CD4-positive, alpha-beta T cell (primary cell): ENCODE measurements at regions not wholly inside any gene's neighbourhood (a gene's known extent, or its start where the extent isn't known, plus 50 kb on each side); places are given as distances from the start of the nearest gene placed in this dataset.

Source experiments
- ATAC-seq: fragments of 200-7000 bp; cut with Tn5 transposase; one replicate; pipeline ENCODE4 v1.10.0; 2022; ENCODE audit warnings: mild to moderate bottlenecking; ENCODE audit not compliant: poor library complexity
- CTCF ChIA-PET: fragments of 350-600 bp; sonication (Branson Sonifier 250); formaldehyde crosslinking; loops from one replicate; lab custom pipeline; 2021; ENCODE audit warnings: antibody characterized with exemption, inconsistent platforms; lab: Charles Lee
- POLR2A ChIA-PET: fragments of 350-600 bp; sonication (Branson Sonifier 250); formaldehyde crosslinking; loops from one replicate; lab custom pipeline; 2021; ENCODE audit warnings: antibody characterized with exemption, inconsistent platforms; lab: Charles Lee
- DNase-seq, 14 experiments: peaks; one replicate each; pipeline ENCODE4 v3.0.0-alpha.2; 2013 to 2020; ENCODE audit warnings: mixed read lengths in 2 of 14
- H3K27ac ChIP-seq, 2 donors: one replicate each; pipeline versions ENCODE4 v1.5.1 to v1.7.0; 2013; ENCODE audit warnings: low read length in 2 of 2, low read depth in 1 of 2, mild to moderate bottlenecking in 1 of 2
- H3K27me3 ChIP-seq, 2 experiments: 1 replicate in 1 of 2; 2 replicates in 1 of 2; pipeline versions ENCODE4 v1.6.1 to v1.7.0; 2013; ENCODE audit warnings: low read length in 2 of 2, control low read depth in 1 of 2, mild to moderate bottlenecking in 1 of 2, moderate library complexity in 1 of 2; ENCODE audit not compliant: insufficient read depth in 2 of 2, control insufficient read depth in 1 of 2
- H3K36me3 ChIP-seq: one replicate; pipeline ENCODE4 v1.6.1; 2013; ENCODE audit warnings: low read length, control low read depth; ENCODE audit not compliant: insufficient read depth
- H3K4me1 ChIP-seq: one replicate; pipeline ENCODE4 v1.6.1; 2013; ENCODE audit warnings: low read length, control low read depth; ENCODE audit not compliant: insufficient read depth
- H3K4me3 ChIP-seq: one replicate; pipeline ENCODE4 v1.5.1; 2013; ENCODE audit warnings: mild to moderate bottlenecking, low read length, moderate library complexity
- H3K9me3 ChIP-seq, 2 experiments: 1 replicate in 1 of 2; 2 replicates in 1 of 2; pipeline versions ENCODE4 v1.6.1 to v1.7.0; 2013; ENCODE audit warnings: low read length in 2 of 2, mild to moderate bottlenecking in 2 of 2, control low read depth in 1 of 2, moderate library complexity in 1 of 2; ENCODE audit not compliant: control insufficient read depth in 1 of 2, insufficient read depth in 1 of 2
- H3K27ac Mint-ChIP-seq: one replicate; pipeline ENCODE4 v1.8.0; 2020; ENCODE audit warnings: mixed read lengths
- H3K27me3 Mint-ChIP-seq: one replicate; pipeline ENCODE4 v1.8.0; 2021; ENCODE audit warnings: mixed read lengths
- H3K36me3 Mint-ChIP-seq: one replicate; pipeline ENCODE4 v1.8.0; 2021; ENCODE audit warnings: low read depth, mixed read lengths
- H3K4me1 Mint-ChIP-seq: one replicate; pipeline ENCODE4 v1.8.0; 2021; ENCODE audit warnings: low read depth, mixed read lengths
- H3K4me3 Mint-ChIP-seq: one replicate; pipeline ENCODE4 v1.8.0; 2020; ENCODE audit warnings: mild to moderate bottlenecking, mixed read lengths
- H3K9me3 Mint-ChIP-seq: one replicate; pipeline ENCODE4 v1.8.0; 2020; ENCODE audit warnings: mixed read lengths
- intact Hi-C, 2 experiments: fragments of 100-400 bp; cut with DNase I in 1 of 2; cut with micrococcal nuclease in 1 of 2; formaldehyde crosslinking; loops; one replicate each; pipeline versions ENCODE4 v1.15.1 to v1.9.0; 2023 to 2025; cut with DNase I, micrococcal nuclease
- TF ChIP-seq, protein P1 (sequence below): fragments of 200-600 bp; IDR thresholded peaks from one replicate; pipeline ENCODE4 v1.8.0; 2022; ENCODE audit warnings: antibody characterized with exemption, mild to moderate bottlenecking

DNA sequence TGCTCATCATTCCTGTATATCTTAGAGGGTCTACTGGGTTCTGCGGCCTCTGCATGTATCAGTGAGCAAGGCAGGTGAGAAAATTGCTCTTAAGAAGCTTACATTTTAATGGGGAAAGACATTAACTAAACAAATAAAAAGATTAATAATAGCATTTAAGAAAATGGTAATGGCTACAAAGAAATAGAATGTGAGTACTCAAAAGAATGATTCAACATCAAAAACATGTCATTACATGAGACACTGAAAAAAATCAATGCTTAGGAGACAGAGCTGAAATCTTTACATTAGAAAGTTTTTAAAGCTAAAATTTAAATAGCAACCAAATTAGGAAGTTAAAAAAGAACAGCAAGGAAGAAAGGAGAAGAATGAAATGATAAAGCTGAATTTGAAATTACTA, 146.9 kb upstream of the PHACTR1 start:
- no peak overlapping the region for H3K4me3 Mint-ChIP-seq
- Histone ChIP-seq H3K27me3 (no peaks in the 10 kb centered on the region), H3K27ac (no peak overlapping the region), H3K9me3 (no peaks in the 10 kb centered on the region), H3K36me3 (no peaks in the 10 kb centered on the region), H3K4me3 (no peak overlapping the region), H3K4me1 (no peaks in the 10 kb centered on the region)
- H3K36me3 Mint-ChIP-seq: no peaks in the 10 kb centered on the region
- H3K27me3 Mint-ChIP-seq: no peaks in the 10 kb centered on the region
- ChIA-PET POLR2A (no interaction called here), CTCF (interaction anchor here (0.7 kb wide), 1 partner anchor 1083 kb away, joined by 3 read pairs; no protein-coding TSS in a partner anchor)
- DNase-seq: no peak
- no peaks in the 10 kb centered on the region for H3K4me1 Mint-ChIP-seq
- intact Hi-C loops: no loop called here
- no peak for ATAC-seq
- TF ChIP-seq, protein P1, sequence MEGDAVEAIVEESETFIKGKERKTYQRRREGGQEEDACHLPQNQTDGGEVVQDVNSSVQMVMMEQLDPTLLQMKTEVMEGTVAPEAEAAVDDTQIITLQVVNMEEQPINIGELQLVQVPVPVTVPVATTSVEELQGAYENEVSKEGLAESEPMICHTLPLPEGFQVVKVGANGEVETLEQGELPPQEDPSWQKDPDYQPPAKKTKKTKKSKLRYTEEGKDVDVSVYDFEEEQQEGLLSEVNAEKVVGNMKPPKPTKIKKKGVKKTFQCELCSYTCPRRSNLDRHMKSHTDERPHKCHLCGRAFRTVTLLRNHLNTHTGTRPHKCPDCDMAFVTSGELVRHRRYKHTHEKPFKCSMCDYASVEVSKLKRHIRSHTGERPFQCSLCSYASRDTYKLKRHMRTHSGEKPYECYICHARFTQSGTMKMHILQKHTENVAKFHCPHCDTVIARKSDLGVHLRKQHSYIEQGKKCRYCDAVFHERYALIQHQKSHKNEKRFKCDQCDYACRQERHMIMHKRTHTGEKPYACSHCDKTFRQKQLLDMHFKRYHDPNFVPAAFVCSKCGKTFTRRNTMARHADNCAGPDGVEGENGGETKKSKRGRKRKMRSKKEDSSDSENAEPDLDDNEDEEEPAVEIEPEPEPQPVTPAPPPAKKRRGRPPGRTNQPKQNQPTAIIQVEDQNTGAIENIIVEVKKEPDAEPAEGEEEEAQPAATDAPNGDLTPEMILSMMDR: no peak
- H3K27ac Mint-ChIP-seq: no peak overlapping the region
- peaks cover 2% of the 10 kb centered on the region for H3K9me3 Mint-ChIP-seq

DNA sequence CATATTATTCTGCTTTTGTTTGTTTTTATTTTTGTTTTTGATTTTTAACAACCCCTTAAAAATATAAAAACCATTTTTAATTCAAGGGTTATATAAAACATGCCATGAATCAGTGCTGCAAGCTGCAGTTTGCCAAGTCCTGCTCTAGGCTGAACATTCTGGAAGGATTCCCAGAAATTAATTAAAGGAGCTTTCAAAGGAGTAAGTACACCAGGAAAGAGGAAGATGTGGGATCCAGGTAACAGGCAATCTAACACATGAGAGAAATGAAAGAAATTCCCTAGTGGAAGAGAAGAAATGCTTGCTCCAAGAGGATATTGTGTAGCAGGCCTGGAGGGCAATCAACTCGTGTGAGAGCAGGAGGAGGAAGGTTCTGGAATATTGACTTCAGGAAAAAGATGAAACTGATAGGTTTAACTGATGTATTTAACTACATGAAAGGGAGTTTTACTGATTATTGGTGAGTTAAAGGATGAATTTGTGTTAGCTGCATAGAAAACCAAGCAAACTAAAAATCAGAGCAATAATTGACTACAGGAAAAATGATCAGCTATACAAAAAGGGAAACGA, 146.0 kb upstream of the PHACTR1 start:
- ATAC-seq: no peak
- ChIA-PET POLR2A (no interaction called here), CTCF (no interaction called here)
- H3K36me3 ChIP-seq: no peaks in the 10 kb centered on the region
- Mint-ChIP-seq H3K4me3 (no peak overlapping the region), H3K36me3 (no peaks in the 10 kb centered on the region), H3K27me3 (no peaks in the 10 kb centered on the region), H3K4me1 (no peaks in the 10 kb centered on the region), H3K9me3 (peaks cover under 1% of the 10 kb centered on the region), H3K27ac (no peak overlapping the region)
- H3K27ac ChIP-seq: no peak overlapping the region
- no peaks in the 10 kb centered on the region for H3K27me3 ChIP-seq
- H3K9me3 ChIP-seq: no peaks in the 10 kb centered on the region
- no peak overlapping the region for H3K4me3 ChIP-seq
- intact Hi-C loops: no loop called here
- H3K4me1 ChIP-seq: no peaks in the 10 kb centered on the region
- no peak for DNase-seq
- TF ChIP-seq, protein P1: no peak

DNA sequence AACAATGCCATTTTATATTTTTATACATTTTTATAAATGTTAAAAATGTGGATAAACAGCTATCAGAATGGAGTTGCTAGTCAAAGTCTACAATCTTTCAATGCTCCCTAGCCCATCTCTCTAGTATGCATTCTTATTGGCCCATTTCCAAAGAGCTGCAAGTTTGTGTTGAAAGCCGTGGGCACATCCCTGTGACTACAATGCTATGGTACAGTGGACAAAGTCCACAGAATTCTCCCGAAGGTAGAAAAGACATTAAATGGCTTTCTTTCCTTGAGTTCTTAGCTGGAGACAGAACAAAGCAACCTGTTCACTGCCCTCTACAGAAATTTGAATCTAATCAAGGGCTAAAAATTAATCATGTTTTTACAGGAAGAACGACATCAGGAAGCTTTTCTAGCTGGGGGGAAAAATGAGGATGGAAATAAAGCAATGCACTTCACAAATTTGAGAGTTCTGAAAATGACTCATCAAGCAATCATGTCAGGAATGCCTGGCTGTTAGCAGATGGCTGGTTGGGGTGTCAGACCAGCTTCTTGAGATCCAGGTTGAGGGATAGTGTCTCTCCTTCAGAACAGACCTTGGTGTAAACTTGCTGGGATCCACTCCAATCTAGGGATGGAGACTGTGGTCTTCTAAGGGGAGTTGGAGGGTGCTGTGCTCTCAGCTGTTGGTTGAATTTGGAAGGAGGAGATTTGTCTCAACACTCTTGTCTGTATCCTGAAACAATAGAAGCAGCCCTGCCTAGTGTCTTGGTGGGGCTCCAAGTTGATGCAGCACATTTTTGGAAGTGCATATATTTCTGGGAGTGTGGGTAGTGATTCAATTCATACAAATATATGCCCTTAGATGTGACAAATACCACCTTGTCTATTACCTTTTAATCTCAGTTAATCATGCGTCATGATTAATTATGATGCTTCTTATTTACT, 143.4 kb upstream of the PHACTR1 start:
- Histone ChIP-seq H3K9me3 (peaks cover 0 to 3% of the 10 kb centered on the region in 2 experiments), H3K27ac (no peak overlapping the region), H3K36me3 (no peaks in the 10 kb centered on the region), H3K27me3 (no peaks in the 10 kb centered on the region), H3K4me3 (no peak overlapping the region), H3K4me1 (no peaks in the 10 kb centered on the region)
- ChIA-PET CTCF (no interaction called here), POLR2A (no interaction called here)
- intact Hi-C loops: no loop called here
- Mint-ChIP-seq H3K4me1 (no peaks in the 10 kb centered on the region), H3K9me3 (no peaks in the 10 kb centered on the region), H3K27me3 (peaks cover 3% of the 10 kb centered on the region), H3K4me3 (no peak overlapping the region), H3K36me3 (no peaks in the 10 kb centered on the region), H3K27ac (no peak overlapping the region)
- TF ChIP-seq, protein P1: no peak
- DNase-seq (no peak), ATAC-seq (no peak)
